ENCODE measurements at regions not wholly inside any gene's neighbourhood (a gene's known extent, or its start where the extent isn't known, plus 50 kb on each side); places are given as distances from the start of the nearest gene placed in this dataset.
A peak's percentile ranks its signal among the peaks of the same experiment; 100 is the strongest.

GRCh38 chr6:163963205-163964120, 548.9 kb downstream of the QKI start:
- no peak for DNase-seq (ENCODE audit: low spot score)
- FAIRE-seq = no peak

GRCh38 chr6:163962627-163963117, 548.2 kb downstream of the QKI start:
- no peak for DNase-seq (ENCODE audit: low spot score)

GRCh38 chr6:163960128-163960527, 545.6 kb downstream of the QKI start:
- no peak for FAIRE-seq
- DNase-seq (ENCODE audit: low spot score) = no peak

More at GRCh38 chr6:163962627-163963117, 548.2 kb downstream of the QKI start:
- FAIRE-seq = no peak

- FAIRE-seq (peak; percentile 57), DNase-seq (ENCODE audit: low spot score) (peak; percentile 52)
Observed at GRCh38 chr6:163958646-163959045, 544.1 kb downstream of the QKI start.

DNA sequence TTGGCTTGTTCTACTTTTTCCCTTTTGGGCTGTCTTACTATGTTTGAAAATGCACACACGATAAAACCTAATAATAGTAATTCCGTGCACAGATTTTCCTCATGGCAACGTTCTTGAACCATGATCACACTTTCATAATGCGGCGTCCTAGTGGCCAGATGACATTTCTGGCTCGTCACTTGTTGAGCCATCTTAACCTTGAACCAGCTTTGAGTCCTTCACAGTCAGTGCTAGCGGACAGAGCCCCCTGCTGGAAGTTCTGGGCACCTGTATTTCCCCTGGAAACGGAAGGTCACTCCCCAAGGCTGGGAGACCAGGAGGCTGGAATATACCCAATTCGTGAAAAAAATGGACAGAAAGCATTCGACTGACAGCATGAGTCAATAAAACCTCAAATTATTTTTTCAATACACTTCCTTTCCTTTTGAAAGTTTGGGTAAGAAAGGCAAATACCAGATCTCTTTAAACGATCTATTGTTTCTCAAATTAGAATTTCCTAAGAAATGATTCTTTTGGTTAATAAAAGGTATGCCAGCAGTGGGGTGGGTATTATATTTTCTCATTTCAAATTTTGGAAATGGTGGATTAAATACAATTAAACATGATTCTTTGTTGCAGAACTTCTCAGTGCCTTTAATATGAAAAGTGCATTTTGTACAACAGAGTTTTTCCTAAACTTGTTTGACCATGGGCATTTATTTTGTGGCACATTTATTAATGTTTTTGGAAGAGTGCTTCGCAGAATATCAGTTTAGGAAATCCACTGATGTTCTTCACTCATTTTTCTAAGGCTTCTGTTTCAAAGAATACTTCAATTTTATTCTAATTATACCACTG, 542.3 kb downstream of the QKI start:
- peak; percentile 65 for DNase-seq (ENCODE audit: low spot score)
- FAIRE-seq = peak; percentile 47

GRCh38 chr6:163955756-163956155, 541.2 kb downstream of the QKI start:
- DNase-seq (ENCODE audit: low spot score) (no peak), FAIRE-seq (no peak)

DNA sequence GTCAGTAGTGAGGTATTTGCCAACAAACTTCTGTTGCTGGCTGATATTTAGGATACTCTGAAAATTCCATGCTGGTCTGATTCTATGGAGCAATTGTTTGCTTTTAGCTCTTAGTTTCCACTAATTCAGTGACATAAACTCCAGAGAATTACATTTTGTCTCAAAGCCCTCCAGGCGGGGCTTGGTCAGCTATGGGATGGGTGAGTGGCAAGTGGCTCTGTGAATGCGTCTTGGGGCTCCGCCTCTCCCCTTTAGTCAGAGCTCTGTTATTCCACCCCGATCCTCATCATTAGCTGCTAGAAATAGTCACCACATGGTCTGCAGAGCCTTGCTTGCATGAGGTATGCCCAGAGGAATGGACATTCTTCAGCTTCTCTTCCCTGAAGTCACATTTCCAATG, 540.6 kb downstream of the QKI start:
- FAIRE-seq (no peak), DNase-seq (ENCODE audit: low spot score) (no peak)

DNA sequence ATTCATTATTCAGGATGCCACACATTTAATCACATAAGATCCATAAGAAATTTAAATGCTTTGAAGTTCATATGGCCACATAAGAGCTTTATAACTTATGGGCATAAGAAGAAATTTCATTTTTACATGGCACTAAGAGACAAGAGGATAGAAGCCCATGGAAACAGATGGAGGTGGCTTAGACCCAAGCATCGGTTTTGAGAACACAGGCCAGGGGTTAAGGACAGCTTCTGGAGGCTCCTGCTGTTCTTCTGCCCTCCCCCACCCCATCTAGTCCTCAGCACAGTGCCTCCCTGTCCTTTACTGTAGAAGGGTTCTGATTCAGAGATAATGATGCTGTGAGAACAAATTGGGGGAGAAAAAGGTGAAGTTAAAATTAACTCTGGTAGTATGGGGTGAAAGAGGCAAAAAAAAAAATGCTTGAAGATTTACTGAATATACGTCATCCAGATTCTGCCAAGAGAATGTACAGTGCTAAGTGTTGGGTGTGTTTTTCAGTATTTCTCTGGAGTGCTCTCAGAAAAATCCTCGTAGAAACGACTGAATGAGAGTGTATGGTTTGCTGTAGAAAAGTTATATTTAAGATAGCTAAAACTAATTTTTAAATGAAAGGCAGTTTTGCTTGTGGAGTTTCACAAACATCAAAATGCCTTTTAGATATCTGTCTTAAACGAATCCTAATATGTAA, 539.7 kb downstream of the QKI start:
- FAIRE-seq (no peak), DNase-seq (ENCODE audit: low spot score) (no peak)

GRCh38 chr6:163952005-163952404, 537.5 kb downstream of the QKI start:
- DNase-seq (ENCODE audit: low spot score) (no peak), FAIRE-seq (no peak)

DNA sequence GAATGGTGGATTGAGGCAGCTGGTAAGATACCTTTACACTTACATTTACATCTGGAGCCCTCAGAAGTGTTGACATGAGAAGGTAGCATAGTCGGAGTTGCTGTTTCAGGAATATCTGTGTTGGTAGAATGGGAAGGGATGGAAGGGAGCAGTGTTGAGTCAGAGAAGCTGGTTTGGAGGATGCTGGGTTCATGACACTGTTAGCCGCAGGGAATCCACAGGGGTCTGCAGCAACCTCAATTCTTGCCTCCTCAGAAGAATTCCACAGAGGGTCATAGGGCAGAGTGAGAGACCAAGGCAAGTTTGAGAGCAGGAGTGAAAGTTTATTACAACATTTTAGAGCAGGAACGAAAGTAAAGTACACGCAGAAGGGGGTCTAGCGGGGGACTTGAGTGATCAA, 536.8 kb downstream of the QKI start:
- DNase-seq (ENCODE audit: low spot score) (no peak), FAIRE-seq (no peak)

- FAIRE-seq (no peak), DNase-seq (ENCODE audit: low spot score) (peak; percentile 41)
Observed at GRCh38 chr6:163950159-163950558, 535.6 kb downstream of the QKI start.

DNA sequence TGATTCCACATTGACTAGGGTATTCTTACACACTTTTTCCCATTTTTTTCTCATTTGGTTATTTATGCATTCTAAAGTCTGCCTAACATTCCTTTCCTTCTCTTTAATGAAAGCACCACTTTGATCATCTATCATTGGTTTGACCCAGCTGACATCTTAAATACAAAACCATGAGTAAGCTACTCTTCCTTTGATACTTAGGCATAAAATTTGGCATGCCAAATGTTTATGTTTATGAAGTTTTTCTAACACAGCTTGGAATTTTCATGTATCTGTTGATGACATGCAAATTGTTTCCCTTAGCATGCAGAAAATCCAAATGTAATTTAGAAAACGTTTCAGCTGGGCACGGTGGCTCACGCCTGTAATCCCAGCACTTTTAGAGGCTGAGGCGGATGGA, 534.9 kb downstream of the QKI start:
- FAIRE-seq = no peak
- no peak for DNase-seq (ENCODE audit: low spot score)

- FAIRE-seq = no peak
- DNase-seq (ENCODE audit: low spot score) = no peak
Observed at GRCh38 chr6:163948250-163948649, 533.7 kb downstream of the QKI start.

- no peak for FAIRE-seq
- no peak for DNase-seq (ENCODE audit: low spot score)
Observed at GRCh38 chr6:163947276-163947675, 532.8 kb downstream of the QKI start.

- no peak for FAIRE-seq
Observed at GRCh38 chr6:163946437-163946836, 531.9 kb downstream of the QKI start.

DNA sequence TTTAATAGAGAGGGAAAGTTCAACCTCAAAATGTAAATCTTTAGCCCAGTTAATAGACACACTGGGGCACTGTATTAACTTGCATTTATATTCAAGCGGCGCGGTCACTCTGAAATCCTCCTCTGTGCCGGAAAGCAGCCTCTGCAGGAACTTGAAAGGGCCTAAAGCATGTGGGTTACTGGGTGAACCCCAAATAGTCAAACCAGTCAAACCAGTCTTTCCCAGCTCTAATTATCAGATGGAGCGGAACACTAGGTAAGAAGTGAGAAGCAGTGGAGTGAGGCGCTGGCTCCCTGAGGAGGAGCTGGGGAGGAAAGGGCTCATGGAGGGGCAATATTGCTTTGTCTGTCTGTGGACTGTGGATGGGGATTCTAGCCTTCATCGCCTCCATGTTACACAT, 531.3 kb downstream of the QKI start:
- DNase-seq (ENCODE audit: low spot score) (no peak), FAIRE-seq (no peak)

More at GRCh38 chr6:163946437-163946836, 531.9 kb downstream of the QKI start:
- no peak for DNase-seq (ENCODE audit: low spot score)

GRCh38 chr6:163944897-163945296, 530.4 kb downstream of the QKI start:
- FAIRE-seq = no peak
- no peak for DNase-seq (ENCODE audit: low spot score)

GRCh38 chr6:163943607-163944385, 529.3 kb downstream of the QKI start:
- FAIRE-seq = no peak
- no peak for DNase-seq (ENCODE audit: low spot score)

DNA sequence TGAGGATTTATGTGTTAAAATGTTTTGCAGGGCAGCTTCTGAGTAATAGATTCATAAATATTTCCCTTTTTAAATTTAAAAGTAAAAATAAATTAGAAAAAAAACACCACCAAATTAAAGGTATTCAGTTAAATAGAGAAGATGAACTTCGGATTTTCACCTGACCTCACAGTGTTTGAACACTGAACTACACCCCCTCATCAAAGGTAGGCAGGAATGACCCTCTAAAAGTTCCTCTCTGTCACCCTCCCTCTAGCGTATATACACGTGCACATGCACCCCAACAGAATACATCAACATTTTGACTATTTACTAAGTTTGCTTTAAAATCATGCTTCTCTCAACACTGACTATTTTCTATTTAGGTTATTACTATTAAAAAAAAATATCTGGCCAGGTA, 528.3 kb downstream of the QKI start:
- no peak for FAIRE-seq
- no peak for DNase-seq (ENCODE audit: low spot score)

GRCh38 chr6:163941624-163941976, 527.1 kb downstream of the QKI start:
- DNase-seq (ENCODE audit: low spot score) (no peak), FAIRE-seq (no peak)
